ENCODE measurements at regions not wholly inside any gene's neighbourhood (a gene's known extent, or its start where the extent isn't known, plus 50 kb on each side); places are given as distances from the start of the nearest gene placed in this dataset.

DNA sequence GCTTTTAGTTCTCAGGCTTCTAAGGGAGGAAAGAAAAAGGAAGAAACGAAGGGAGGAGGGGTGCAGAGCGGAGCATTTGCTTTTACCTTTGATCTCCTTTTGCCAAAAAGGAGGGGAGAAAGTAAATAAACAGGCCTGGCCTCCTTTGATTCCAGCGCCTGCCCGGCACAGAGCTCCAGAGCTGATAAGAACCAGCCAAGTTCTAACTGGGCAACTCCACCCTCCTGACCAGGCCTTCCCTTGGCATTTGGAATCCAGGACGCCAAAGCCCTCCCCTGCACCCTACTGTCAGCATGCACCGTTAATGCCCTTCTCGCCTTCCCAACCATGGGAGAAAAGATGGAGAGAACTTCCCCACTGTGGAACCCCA lies 120.8 kb upstream of the PTPN1 start:
- no peaks in the 10 kb centered on the region for H3K9me3 ChIP-seq (replicated peaks; ENCODE audit: control insufficient read depth, insufficient read depth, low read depth, low read length)
- H2AFZ ChIP-seq (ENCODE audit: low read depth, low read length) = no peak overlapping the region
- no peak overlapping the region for H3K9ac ChIP-seq (ENCODE audit: insufficient read depth in 1 of 2, low read depth in 2 of 2, low read length in 2 of 2)
- no peak for FAIRE-seq
- intact Hi-C loops (cut with micrococcal nuclease) = no loop called here
- in situ Hi-C loops (cut with MboI) = no loop called here
- ATAC-seq = no peak
- H3K27ac ChIP-seq (ENCODE audit: extremely low read depth, low read depth, low read length) = no peak overlapping the region
- CTCF ChIA-PET (ENCODE audit: low intra/inter-chr PET ratio) = no interaction called here
- no peak overlapping the region for H3K4me2 ChIP-seq (ENCODE audit: insufficient read depth, low read length)
- DNase-seq (ENCODE audit: extremely low read depth in 1 of 4, low spot score in 3 of 4) = no peak
- H3K36me3 ChIP-seq (ENCODE audit: control insufficient read depth, insufficient read depth, low read length) = no peaks in the 10 kb centered on the region
- BruUV-seq (replicated peaks) = no TSS peak
- POLR2A ChIA-PET = no interaction called here
- no peaks in the 10 kb centered on the region for H3K79me2 ChIP-seq (ENCODE audit: control insufficient read depth, insufficient read depth, low read length)
- 48% methylated on average over 4 of the region's 7 CpGs for WGBS (ENCODE audit: insufficient coverage, low coverage, missing lambda C conversion rate)
- H3K4me3 ChIP-seq = no peak overlapping the region
- H3K27me3 ChIP-seq (ENCODE audit: control insufficient read depth in 2 of 2, insufficient read depth in 2 of 2, low read length in 2 of 2) = no peaks in the 10 kb centered on the region
- TF ChIP-seq POLR2AphosphoS5 (IDR thresholded peaks at IDR 0.05; ENCODE audit: control insufficient read depth, insufficient read depth, low read depth, low read length) (no peak), OTX1 (CRISPR knock-in tag; IDR thresholded peaks at IDR 0.05) (no peak), MTA3 (IDR thresholded peaks at IDR 0.05; ENCODE audit: borderline replicate concordance) (no peak), MYNN (IDR thresholded peaks at IDR 0.05) (no peak), MYNN (CRISPR knock-in tag; IDR thresholded peaks at IDR 0.05) (no peak), TOE1 (IDR thresholded peaks at IDR 0.05; ENCODE audit: borderline replicate concordance) (no peak), TOE1 (CRISPR knock-in tag; IDR thresholded peaks at IDR 0.05; ENCODE audit: borderline replicate concordance, low read depth) (no peak), PHB2 (IDR thresholded peaks at IDR 0.05; ENCODE audit: low read depth) (no peak), FOXK1 (CRISPR knock-in tag; IDR thresholded peaks at IDR 0.05; ENCODE audit: borderline replicate concordance) (no peak), ZNF354B (CRISPR knock-in tag; IDR thresholded peaks at IDR 0.05) (no peak), ZNF668 (CRISPR knock-in tag; IDR thresholded peaks at IDR 0.05) (no peak), RBM14 (IDR thresholded peaks at IDR 0.05; ENCODE audit: borderline replicate concordance, insufficient read depth, low read depth, low read length) (no peak), ERF (CRISPR knock-in tag; IDR thresholded peaks at IDR 0.05) (no peak), BDP1 (IDR thresholded peaks at IDR 0.05; ENCODE audit: insufficient read depth, insufficient read length) (no peak), NCOA2 (IDR thresholded peaks at IDR 0.05; ENCODE audit: partially characterized antibody in 2 of 2) (no peak), RBM17 (IDR thresholded peaks at IDR 0.05; ENCODE audit: borderline replicate concordance, low read depth, low read length) (no peak), BHLHE40 (IDR thresholded peaks at IDR 0.05; ENCODE audit: low read length) (no peak), RBFOX2 (IDR thresholded peaks at IDR 0.05; ENCODE audit: low read depth, low read length) (no peak), MCM5 (IDR thresholded peaks at IDR 0.05; ENCODE audit: low read depth) (no peak)
- TF ChIP-seq, protein P1, sequence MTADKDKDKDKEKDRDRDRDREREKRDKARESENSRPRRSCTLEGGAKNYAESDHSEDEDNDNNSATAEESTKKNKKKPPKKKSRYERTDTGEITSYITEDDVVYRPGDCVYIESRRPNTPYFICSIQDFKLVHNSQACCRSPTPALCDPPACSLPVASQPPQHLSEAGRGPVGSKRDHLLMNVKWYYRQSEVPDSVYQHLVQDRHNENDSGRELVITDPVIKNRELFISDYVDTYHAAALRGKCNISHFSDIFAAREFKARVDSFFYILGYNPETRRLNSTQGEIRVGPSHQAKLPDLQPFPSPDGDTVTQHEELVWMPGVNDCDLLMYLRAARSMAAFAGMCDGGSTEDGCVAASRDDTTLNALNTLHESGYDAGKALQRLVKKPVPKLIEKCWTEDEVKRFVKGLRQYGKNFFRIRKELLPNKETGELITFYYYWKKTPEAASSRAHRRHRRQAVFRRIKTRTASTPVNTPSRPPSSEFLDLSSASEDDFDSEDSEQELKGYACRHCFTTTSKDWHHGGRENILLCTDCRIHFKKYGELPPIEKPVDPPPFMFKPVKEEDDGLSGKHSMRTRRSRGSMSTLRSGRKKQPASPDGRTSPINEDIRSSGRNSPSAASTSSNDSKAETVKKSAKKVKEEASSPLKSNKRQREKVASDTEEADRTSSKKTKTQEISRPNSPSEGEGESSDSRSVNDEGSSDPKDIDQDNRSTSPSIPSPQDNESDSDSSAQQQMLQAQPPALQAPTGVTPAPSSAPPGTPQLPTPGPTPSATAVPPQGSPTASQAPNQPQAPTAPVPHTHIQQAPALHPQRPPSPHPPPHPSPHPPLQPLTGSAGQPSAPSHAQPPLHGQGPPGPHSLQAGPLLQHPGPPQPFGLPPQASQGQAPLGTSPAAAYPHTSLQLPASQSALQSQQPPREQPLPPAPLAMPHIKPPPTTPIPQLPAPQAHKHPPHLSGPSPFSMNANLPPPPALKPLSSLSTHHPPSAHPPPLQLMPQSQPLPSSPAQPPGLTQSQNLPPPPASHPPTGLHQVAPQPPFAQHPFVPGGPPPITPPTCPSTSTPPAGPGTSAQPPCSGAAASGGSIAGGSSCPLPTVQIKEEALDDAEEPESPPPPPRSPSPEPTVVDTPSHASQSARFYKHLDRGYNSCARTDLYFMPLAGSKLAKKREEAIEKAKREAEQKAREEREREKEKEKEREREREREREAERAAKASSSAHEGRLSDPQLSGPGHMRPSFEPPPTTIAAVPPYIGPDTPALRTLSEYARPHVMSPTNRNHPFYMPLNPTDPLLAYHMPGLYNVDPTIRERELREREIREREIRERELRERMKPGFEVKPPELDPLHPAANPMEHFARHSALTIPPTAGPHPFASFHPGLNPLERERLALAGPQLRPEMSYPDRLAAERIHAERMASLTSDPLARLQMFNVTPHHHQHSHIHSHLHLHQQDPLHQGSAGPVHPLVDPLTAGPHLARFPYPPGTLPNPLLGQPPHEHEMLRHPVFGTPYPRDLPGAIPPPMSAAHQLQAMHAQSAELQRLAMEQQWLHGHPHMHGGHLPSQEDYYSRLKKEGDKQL (CRISPR knock-in tag; IDR thresholded peaks at IDR 0.05; ENCODE audit: borderline replicate concordance) = no peak
- no peaks in the 10 kb centered on the region for H3K9me1 ChIP-seq (ENCODE audit: control insufficient read depth, insufficient read depth, low read length)
- H4K20me1 ChIP-seq (replicated peaks; ENCODE audit: control insufficient read depth, insufficient read depth, low read length) = no peaks in the 10 kb centered on the region
- H3K4me1 ChIP-seq (replicated peaks in 1 of 2; ENCODE audit: control insufficient read depth in 2 of 2, insufficient read depth in 2 of 2, low read length in 2 of 2) = peaks cover 36 to 47% of the 10 kb centered on the region in 2 experiments

Measured in K562 (cell line).